ENCODE measurements at regions not wholly inside any gene's neighbourhood (a gene's known extent, or its start where the extent isn't known, plus 50 kb on each side); places are given as distances from the start of the nearest gene placed in this dataset.

GRCh38 chr13:79680485-79680884, 199.5 kb downstream of the NDFIP2 start:
- no peak for DNase-seq (ENCODE audit: low spot score)

GRCh38 chr13:79679334-79679733, 198.4 kb downstream of the NDFIP2 start:
- in situ Hi-C loops (cut with HindIII; ENCODE audit: low sequenced_read_pairs) = no loop called here
- DNase-seq (ENCODE audit: low spot score) = peak; percentile 57

More at GRCh38 chr13:79680485-79680884, 199.5 kb downstream of the NDFIP2 start:
- in situ Hi-C loops (cut with HindIII; ENCODE audit: low sequenced_read_pairs) = no loop called here

- in situ Hi-C loops (cut with HindIII; ENCODE audit: low sequenced_read_pairs) = no loop called here
These were observed 197.1 kb downstream of the NDFIP2 start for GRCh38 chr13:79678100-79678499.

GRCh38 chr13:79675931-79676660, 195.1 kb downstream of the NDFIP2 start:
- in situ Hi-C loops (cut with HindIII; ENCODE audit: low sequenced_read_pairs) = no loop called here
- no peak for DNase-seq (ENCODE audit: low spot score)

More at GRCh38 chr13:79678100-79678499, 197.1 kb downstream of the NDFIP2 start:
- no peak for DNase-seq (ENCODE audit: low spot score)

GRCh38 chr13:79674765-79675515, 194.0 kb downstream of the NDFIP2 start:
- in situ Hi-C loops (cut with HindIII; ENCODE audit: low sequenced_read_pairs) = no loop called here
- no peak for DNase-seq (ENCODE audit: low spot score)

GRCh38 chr13:79673993-79674377, 193.0 kb downstream of the NDFIP2 start:
- in situ Hi-C loops (cut with HindIII; ENCODE audit: low sequenced_read_pairs) = no loop called here
- no peak for DNase-seq (ENCODE audit: low spot score)

- DNase-seq (ENCODE audit: low spot score) = no peak
- in situ Hi-C loops (cut with HindIII; ENCODE audit: low sequenced_read_pairs) = no loop called here
These were observed 192.5 kb downstream of the NDFIP2 start for GRCh38 chr13:79673310-79673992.

- in situ Hi-C loops (cut with HindIII; ENCODE audit: low sequenced_read_pairs) = no loop called here
- no peak for DNase-seq (ENCODE audit: low spot score)
These were observed 190.5 kb downstream of the NDFIP2 start for GRCh38 chr13:79671420-79671819.

GRCh38 chr13:79668201-79668752, 187.3 kb downstream of the NDFIP2 start:
- DNase-seq (ENCODE audit: low spot score) = no peak
- in situ Hi-C loops (cut with HindIII; ENCODE audit: low sequenced_read_pairs) = no loop called here

GRCh38 chr13:79667771-79668170, 186.8 kb downstream of the NDFIP2 start:
- no peak for DNase-seq (ENCODE audit: low spot score)
- in situ Hi-C loops (cut with HindIII; ENCODE audit: low sequenced_read_pairs) = no loop called here

GRCh38 chr13:79663977-79664636, 183.2 kb downstream of the NDFIP2 start:
- no peak for DNase-seq (ENCODE audit: low spot score)
- in situ Hi-C loops (cut with HindIII; ENCODE audit: low sequenced_read_pairs) = no loop called here

GRCh38 chr13:79663435-79663834, 182.5 kb downstream of the NDFIP2 start:
- in situ Hi-C loops (cut with HindIII; ENCODE audit: low sequenced_read_pairs) = no loop called here
- peak; percentile 36 for DNase-seq (ENCODE audit: low spot score)

GRCh38 chr13:79662882-79663281, 181.9 kb downstream of the NDFIP2 start:
- in situ Hi-C loops (cut with HindIII; ENCODE audit: low sequenced_read_pairs) = no loop called here
- DNase-seq (ENCODE audit: low spot score) = peak; percentile 79

- no peak for DNase-seq (ENCODE audit: low spot score)
- in situ Hi-C loops (cut with HindIII; ENCODE audit: low sequenced_read_pairs) = no loop called here
These were observed 179.4 kb downstream of the NDFIP2 start for GRCh38 chr13:79660361-79660760.

- DNase-seq (ENCODE audit: low spot score) = no peak
- in situ Hi-C loops (cut with HindIII; ENCODE audit: low sequenced_read_pairs) = no loop called here
These were observed 178.2 kb downstream of the NDFIP2 start for GRCh38 chr13:79659121-79659521.

- DNase-seq (ENCODE audit: low spot score) = no peak
These were observed 177.5 kb downstream of the NDFIP2 start for GRCh38 chr13:79658333-79658975.

GRCh38 chr13:79655509-79655908, 174.6 kb downstream of the NDFIP2 start:
- no peak for DNase-seq (ENCODE audit: low spot score)
- in situ Hi-C loops (cut with HindIII; ENCODE audit: low sequenced_read_pairs) = no loop called here

More at GRCh38 chr13:79658333-79658975, 177.5 kb downstream of the NDFIP2 start:
- in situ Hi-C loops (cut with HindIII; ENCODE audit: low sequenced_read_pairs) = no loop called here

- in situ Hi-C loops (cut with HindIII; ENCODE audit: low sequenced_read_pairs) = no loop called here
- DNase-seq (ENCODE audit: low spot score) = no peak
These were observed 173.6 kb downstream of the NDFIP2 start for GRCh38 chr13:79654520-79654919.

- no peak for DNase-seq (ENCODE audit: low spot score)
These were observed 169.7 kb downstream of the NDFIP2 start for GRCh38 chr13:79650688-79651087.

More at GRCh38 chr13:79650688-79651087, 169.7 kb downstream of the NDFIP2 start:
- in situ Hi-C loops (cut with HindIII; ENCODE audit: low sequenced_read_pairs) = no loop called here
